ENCODE measurements at regions not wholly inside any gene's neighbourhood (a gene's known extent, or its start where the extent isn't known, plus 50 kb on each side); places are given as distances from the start of the nearest gene placed in this dataset.

- TF ChIP-seq, protein P1, sequence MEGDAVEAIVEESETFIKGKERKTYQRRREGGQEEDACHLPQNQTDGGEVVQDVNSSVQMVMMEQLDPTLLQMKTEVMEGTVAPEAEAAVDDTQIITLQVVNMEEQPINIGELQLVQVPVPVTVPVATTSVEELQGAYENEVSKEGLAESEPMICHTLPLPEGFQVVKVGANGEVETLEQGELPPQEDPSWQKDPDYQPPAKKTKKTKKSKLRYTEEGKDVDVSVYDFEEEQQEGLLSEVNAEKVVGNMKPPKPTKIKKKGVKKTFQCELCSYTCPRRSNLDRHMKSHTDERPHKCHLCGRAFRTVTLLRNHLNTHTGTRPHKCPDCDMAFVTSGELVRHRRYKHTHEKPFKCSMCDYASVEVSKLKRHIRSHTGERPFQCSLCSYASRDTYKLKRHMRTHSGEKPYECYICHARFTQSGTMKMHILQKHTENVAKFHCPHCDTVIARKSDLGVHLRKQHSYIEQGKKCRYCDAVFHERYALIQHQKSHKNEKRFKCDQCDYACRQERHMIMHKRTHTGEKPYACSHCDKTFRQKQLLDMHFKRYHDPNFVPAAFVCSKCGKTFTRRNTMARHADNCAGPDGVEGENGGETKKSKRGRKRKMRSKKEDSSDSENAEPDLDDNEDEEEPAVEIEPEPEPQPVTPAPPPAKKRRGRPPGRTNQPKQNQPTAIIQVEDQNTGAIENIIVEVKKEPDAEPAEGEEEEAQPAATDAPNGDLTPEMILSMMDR (IDR thresholded peaks at IDR 0.05) = no peak
- TF ChIP-seq POLR2A (IDR thresholded peaks at IDR 0.05) = no peak
Measured at GRCh38 chr10:21039721-21040120, 142.6 kb upstream of the NEBL start.

Measured in breast epithelium (tissue), 3 donors.